K562 (cell line): ENCODE measurements at regions not wholly inside any gene's neighbourhood (a gene's known extent, or its start where the extent isn't known, plus 50 kb on each side); places are given as distances from the start of the nearest gene placed in this dataset.

Source experiments
- ATAC-seq: fragments of 200-7000 bp; cut with Tn5 transposase; 3 replicates; pipeline ENCODE4 v1.9.1; 2020; ENCODE audit warnings: moderate library complexity
- BruUV-seq: library from RNA; stranded (reverse); fragments of 400-500 nt; replicated peaks from 2 replicates; lab custom pipeline; 2021; lab: Mats Ljungman, UMichigan
- CTCF ChIA-PET: fragments of 300-600 bp; formaldehyde crosslinking; extraction: SDS; loops from one replicate; lab custom pipeline; 2021; ENCODE audit warnings: low intra/inter-chr PET ratio; lab: Yijun Ruan, JAX
- POLR2A ChIA-PET: fragments of 300-600, 350-650 bp; sonication (Branson Sonifier 250); formaldehyde crosslinking; extraction: SDS; loops from one replicate; lab custom pipeline; 2021; ENCODE audit warnings: antibody characterized with exemption, inconsistent platforms; lab: Yijun Ruan, JAX
- DNase-seq, 4 experiments: peaks; one replicate each; pipeline versions ENCODE4 v3.0.0 to v3.0.0-alpha.2; 2011 to 2018; ENCODE audit warnings: low spot score in 3 of 4, mixed read lengths in 3 of 4; ENCODE audit errors: extremely low read depth in 1 of 4
- FAIRE-seq: peaks from 2 replicates; lab custom pipeline; 2011; peaks lifted over from hg19 to GRCh38; lab: Jason Lieb, UNC
- H2AFZ ChIP-seq: 2 replicates; pipeline ENCODE4 v1.6.0; 2011; ENCODE audit warnings: low read depth, low read length, control low read depth, inconsistent platforms
- H3K27ac ChIP-seq: fragments of 200-600 bp; 3 replicates; pipeline ENCODE4 v1.8.0; 2011; ENCODE audit warnings: low read depth, mild to moderate bottlenecking, control low read depth, inconsistent platforms, low read length, moderate library complexity, mixed read lengths; ENCODE audit errors: extremely low read depth
- H3K27me3 ChIP-seq, 2 experiments: fragments of 300-600 bp in 1 of 2; 2 replicates in 1 of 2; 3 replicates in 1 of 2; pipeline versions ENCODE4 v1.6.0 to v1.8.0; 2011; ENCODE audit warnings: inconsistent platforms in 2 of 2, low read length in 2 of 2, mild to moderate bottlenecking in 1 of 2, mixed read lengths in 1 of 2, moderate library complexity in 1 of 2; ENCODE audit not compliant: control insufficient read depth in 2 of 2, insufficient read depth in 2 of 2
- H3K36me3 ChIP-seq: fragments of 300-600 bp; 3 replicates; pipeline ENCODE4 v1.8.0; 2011; ENCODE audit warnings: mild to moderate bottlenecking, low read length, inconsistent platforms; ENCODE audit not compliant: control insufficient read depth, insufficient read depth
- H3K4me1 ChIP-seq, 2 experiments: fragments of 200-600 bp in 1 of 2; replicated peaks in 1 of 2; 2 replicates in 1 of 2; 3 replicates in 1 of 2; pipeline versions ENCODE4 v1.5.1 to v1.8.0; 2011; ENCODE audit warnings: inconsistent platforms in 2 of 2, low read length in 2 of 2, mild to moderate bottlenecking in 1 of 2, mixed read lengths in 1 of 2, moderate library complexity in 1 of 2; ENCODE audit not compliant: control insufficient read depth in 2 of 2, insufficient read depth in 2 of 2
- H3K4me2 ChIP-seq: 2 replicates; pipeline ENCODE4 v1.6.1; 2011; ENCODE audit warnings: low read length, control low read depth, inconsistent platforms, mixed read lengths; ENCODE audit not compliant: insufficient read depth
- H3K4me3 ChIP-seq: fragments of 200-600 bp; sonication (generic), shearing (Covaris generic); 2 replicates; pipeline ENCODE4 v1.5.1; 2016; ENCODE audit warnings: control low read depth, inconsistent platforms
- H3K79me2 ChIP-seq: fragments of 200-600 bp; 3 replicates; pipeline ENCODE4 v1.8.0; 2011; ENCODE audit warnings: low read length, inconsistent platforms; ENCODE audit not compliant: control insufficient read depth, insufficient read depth
- H3K9ac ChIP-seq, 2 experiments: 2 replicates each; pipeline versions ENCODE4 v1.6.0 to v1.6.1; 2011; ENCODE audit warnings: low read depth in 2 of 2, low read length in 2 of 2, control low read depth in 1 of 2, inconsistent platforms in 1 of 2, mild to moderate bottlenecking in 1 of 2, mixed read lengths in 1 of 2; ENCODE audit not compliant: insufficient read depth in 1 of 2
- H3K9me1 ChIP-seq: one replicate; pipeline ENCODE4 v1.6.0; 2011; ENCODE audit warnings: inconsistent platforms, mild to moderate bottlenecking, low read length, moderate library complexity; ENCODE audit not compliant: control insufficient read depth, insufficient read depth
- H3K9me3 ChIP-seq: replicated peaks from 2 replicates; pipeline ENCODE4 v1.5.1; 2011; ENCODE audit warnings: low read depth, low read length, inconsistent platforms; ENCODE audit not compliant: control insufficient read depth, insufficient read depth
- H4K20me1 ChIP-seq: replicated peaks from 2 replicates; pipeline ENCODE4 v1.6.1; 2011; ENCODE audit warnings: low read length, inconsistent platforms, mixed read lengths; ENCODE audit not compliant: control insufficient read depth, insufficient read depth
- C11orf30 ChIP-seq: fragments of 450-650 bp; IDR thresholded peaks from 2 replicates; pipeline ENCODE4 v1.6.1; 2016; ENCODE audit warnings: low read depth, mild to moderate bottlenecking
- GTF2A2 ChIP-seq: IDR thresholded peaks from 2 replicates; pipeline ENCODE4 v1.6.1; 2016; ENCODE audit warnings: mild to moderate bottlenecking, missing genetic modification characterization, missing compliant biosample characterization
- in situ Hi-C: fragments of 300-500 bp; cut with MboI; formaldehyde crosslinking; loops from 4 replicates; pipeline ENCODE4 v1.15.0; 2018; ENCODE audit warnings: inconsistent platforms, mixed read lengths
- intact Hi-C: fragments of 100-400 bp; cut with micrococcal nuclease; formaldehyde crosslinking; loops from 2 replicates; pipeline ENCODE4 v1.14.2; 2022
- TF ChIP-seq, protein P1 (sequence below), 3 experiments: IDR thresholded peaks in 2 of 3; conservative IDR thresholded peaks in 1 of 3; 2 replicates each; pipeline ENCODE4 v1.5.1; 2011 to 2012; ENCODE audit warnings: low read length in 3 of 3, mild to moderate bottlenecking in 3 of 3, control low read depth in 2 of 3, improper control_type of control experiment in 1 of 3, inconsistent platforms in 1 of 3, low read depth in 1 of 3, mixed read lengths in 1 of 3, moderate library complexity in 1 of 3; ENCODE audit not compliant: insufficient read depth in 2 of 3
- TF ChIP-seq, protein P2 (sequence below): sonication (generic); formaldehyde crosslinking; IDR thresholded peaks from 2 replicates; pipeline ENCODE4 v1.8.0; 2023; ENCODE audit warnings: mild to moderate bottlenecking, missing genetic modification reagents

DNA sequence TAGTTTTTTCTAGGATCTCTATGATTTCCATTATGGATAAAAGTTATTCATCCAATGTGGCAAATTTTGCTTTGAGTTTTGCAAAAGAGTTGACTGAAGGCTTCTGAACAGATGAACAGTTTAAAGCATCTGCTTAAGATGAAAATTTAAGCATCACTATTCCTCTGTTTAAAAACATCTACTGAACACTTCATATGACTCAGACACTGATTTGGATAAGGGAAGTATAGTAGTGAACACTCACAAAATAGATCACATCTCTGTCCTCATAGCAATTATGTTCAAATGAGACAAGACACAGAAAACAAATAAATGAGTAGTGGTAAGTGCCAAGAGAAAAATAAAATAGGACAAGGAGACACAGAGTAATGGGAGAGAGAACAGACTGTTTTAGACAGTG is 157.3 kb downstream of the MBL2 start:
- Histone ChIP-seq H2AFZ (no peak overlapping the region), H3K4me3 (no peak overlapping the region), H3K4me2 (no peak overlapping the region), H3K27ac (no peak overlapping the region), H3K9me3 (0 out of 2 replicates have a peak, but pooled peaks cover under 1% of the 10 kb centered on the region), H3K4me1 (no peaks in the 10 kb centered on the region), H3K79me2 (no peaks in the 10 kb centered on the region), H3K27me3 (no peaks in the 10 kb centered on the region), H3K36me3 (no peaks in the 10 kb centered on the region), H3K9ac (no peak overlapping the region), H4K20me1 (no peaks in the 10 kb centered on the region), H3K9me1 (no peaks in the 10 kb centered on the region)
- intact Hi-C loops (no loop called here), in situ Hi-C loops (no loop called here)
- POLR2A ChIA-PET, result no interaction called here
- TF ChIP-seq, protein P1, sequence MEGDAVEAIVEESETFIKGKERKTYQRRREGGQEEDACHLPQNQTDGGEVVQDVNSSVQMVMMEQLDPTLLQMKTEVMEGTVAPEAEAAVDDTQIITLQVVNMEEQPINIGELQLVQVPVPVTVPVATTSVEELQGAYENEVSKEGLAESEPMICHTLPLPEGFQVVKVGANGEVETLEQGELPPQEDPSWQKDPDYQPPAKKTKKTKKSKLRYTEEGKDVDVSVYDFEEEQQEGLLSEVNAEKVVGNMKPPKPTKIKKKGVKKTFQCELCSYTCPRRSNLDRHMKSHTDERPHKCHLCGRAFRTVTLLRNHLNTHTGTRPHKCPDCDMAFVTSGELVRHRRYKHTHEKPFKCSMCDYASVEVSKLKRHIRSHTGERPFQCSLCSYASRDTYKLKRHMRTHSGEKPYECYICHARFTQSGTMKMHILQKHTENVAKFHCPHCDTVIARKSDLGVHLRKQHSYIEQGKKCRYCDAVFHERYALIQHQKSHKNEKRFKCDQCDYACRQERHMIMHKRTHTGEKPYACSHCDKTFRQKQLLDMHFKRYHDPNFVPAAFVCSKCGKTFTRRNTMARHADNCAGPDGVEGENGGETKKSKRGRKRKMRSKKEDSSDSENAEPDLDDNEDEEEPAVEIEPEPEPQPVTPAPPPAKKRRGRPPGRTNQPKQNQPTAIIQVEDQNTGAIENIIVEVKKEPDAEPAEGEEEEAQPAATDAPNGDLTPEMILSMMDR (IDR thresholded peaks at IDR 0.05 in 2 of 3, conservative IDR thresholded peaks at IDR 0.05 in 1 of 3; ENCODE audit: insufficient read depth in 2 of 3, low read depth in 1 of 3, low read length in 3 of 3), result no peak
- TF ChIP-seq C11orf30, result no peak
- TF ChIP-seq, protein P2, sequence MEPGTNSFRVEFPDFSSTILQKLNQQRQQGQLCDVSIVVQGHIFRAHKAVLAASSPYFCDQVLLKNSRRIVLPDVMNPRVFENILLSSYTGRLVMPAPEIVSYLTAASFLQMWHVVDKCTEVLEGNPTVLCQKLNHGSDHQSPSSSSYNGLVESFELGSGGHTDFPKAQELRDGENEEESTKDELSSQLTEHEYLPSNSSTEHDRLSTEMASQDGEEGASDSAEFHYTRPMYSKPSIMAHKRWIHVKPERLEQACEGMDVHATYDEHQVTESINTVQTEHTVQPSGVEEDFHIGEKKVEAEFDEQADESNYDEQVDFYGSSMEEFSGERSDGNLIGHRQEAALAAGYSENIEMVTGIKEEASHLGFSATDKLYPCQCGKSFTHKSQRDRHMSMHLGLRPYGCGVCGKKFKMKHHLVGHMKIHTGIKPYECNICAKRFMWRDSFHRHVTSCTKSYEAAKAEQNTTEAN (CRISPR knock-in tag), result no peak
- no peak for TF ChIP-seq GTF2A2
- CTCF ChIA-PET, result no interaction called here
- FAIRE-seq, result no peak
- BruUV-seq, result no TSS peak
- ATAC-seq, result no peak
- no peak for DNase-seq
